NCI-H1105 treated with DMSO at 0.1 percent for 48 hours (cell line): ENCODE measurements at regions not wholly inside any gene's neighbourhood (a gene's known extent, or its start where the extent isn't known, plus 50 kb on each side); places are given as distances from the start of the nearest gene placed in this dataset.

Experiments
- DNase-seq: peaks from one replicate; lab custom pipeline; 2025; lab: John Stamatoyannopoulos, UW

GRCh38 chr4:81776794-81777193 lies 305.1 kb upstream of the RASGEF1B start:
- no peak for DNase-seq

GRCh38 chr4:81773557-81773956 lies 301.9 kb upstream of the RASGEF1B start:
- no peak for DNase-seq

DNA sequence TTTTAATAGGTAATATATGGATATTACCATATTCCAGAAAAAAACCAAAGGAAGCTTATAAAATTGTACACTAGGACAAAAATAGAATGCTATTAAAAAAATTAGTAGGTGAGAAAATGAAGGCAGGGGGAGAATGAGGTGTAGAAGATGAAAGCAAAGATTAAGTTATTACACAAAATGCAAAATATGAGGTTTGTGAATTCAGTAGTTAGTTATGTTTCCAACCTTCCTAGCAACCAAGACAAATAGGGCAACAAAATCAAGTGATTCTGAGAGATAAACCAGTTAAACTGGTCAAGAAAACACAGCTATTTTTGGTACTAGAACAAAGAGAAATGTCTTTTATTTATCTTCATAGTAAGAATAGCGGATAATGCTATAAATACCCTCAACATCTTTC lies 300.0 kb upstream of the RASGEF1B start:
- DNase-seq: no peak

GRCh38 chr4:81769244-81769643 lies 297.5 kb upstream of the RASGEF1B start:
- no peak for DNase-seq

DNA sequence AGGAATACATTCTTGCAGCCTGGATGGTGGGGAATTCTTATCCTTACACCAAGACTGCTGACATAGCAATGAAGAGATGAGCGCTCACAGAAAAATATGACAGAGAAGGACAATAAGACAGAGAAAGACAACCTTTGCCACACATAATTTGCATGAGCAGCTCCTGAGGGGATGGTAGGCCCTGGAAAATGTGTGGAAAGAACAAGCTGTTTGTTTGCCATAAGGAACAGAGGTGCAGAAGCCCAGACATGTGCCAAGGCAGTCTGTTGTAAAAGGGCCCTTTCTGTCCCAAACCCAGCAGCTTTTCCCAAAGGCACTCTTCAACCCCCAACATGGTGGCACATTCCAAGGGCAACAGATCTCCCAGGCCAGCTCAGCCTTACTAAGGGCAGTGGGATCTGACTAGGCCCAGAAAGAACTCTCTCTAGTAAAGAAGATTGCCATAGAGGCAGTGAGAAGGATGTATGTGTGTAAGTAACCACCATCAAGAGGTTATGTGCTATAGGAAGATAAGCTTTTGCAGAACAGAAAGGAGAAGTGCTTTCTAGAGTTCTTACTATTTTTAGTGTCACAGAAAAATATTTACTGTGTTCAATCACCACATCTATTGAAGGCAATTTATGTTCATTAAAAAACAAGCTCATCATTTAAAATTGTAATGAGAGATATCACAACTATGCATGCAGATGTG lies 287.0 kb upstream of the RASGEF1B start:
- DNase-seq: no peak

GRCh38 chr4:81757691-81758090 lies 286.0 kb upstream of the RASGEF1B start:
- peak; percentile 92 for DNase-seq

DNA sequence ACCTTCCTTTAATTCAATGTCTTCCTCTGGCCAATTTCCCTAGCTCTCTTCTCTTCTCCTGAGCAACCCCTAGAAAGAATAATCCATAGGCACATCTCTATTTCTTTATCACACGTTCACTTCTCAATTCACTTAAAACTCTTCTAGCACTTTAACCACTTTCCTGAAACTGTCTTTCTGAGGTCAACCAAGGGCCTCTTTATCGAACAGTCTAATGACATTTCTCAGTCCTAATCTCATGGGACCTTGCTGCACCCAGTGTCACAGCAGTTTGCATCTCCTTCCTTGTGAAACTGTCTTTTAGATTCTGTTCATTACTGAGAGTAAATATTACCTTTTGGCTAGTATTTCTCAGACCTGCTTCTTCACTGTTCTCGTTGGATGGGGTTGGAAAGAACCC lies 285.3 kb upstream of the RASGEF1B start:
- DNase-seq: no peak

GRCh38 chr4:81756042-81756441 lies 284.3 kb upstream of the RASGEF1B start:
- DNase-seq: no peak

DNA sequence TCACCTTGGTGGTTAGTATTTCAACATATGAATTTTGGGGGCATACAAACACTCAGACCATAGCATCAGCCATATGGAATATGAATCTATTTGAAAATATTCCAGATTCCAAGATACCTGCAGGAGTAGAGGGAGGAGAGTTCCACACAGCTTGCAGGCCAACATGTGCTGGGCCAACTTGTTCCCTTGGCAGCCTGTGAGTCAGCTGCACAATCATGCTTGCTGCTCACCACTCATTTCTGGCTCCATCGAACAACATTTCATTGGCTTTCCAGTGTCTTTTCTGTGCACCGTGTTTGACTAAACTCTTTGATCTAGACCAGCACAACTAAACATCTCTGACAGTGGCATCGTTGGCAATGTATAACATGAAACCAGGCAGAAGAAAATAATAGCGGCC lies 282.5 kb upstream of the RASGEF1B start:
- DNase-seq: no peak

DNA sequence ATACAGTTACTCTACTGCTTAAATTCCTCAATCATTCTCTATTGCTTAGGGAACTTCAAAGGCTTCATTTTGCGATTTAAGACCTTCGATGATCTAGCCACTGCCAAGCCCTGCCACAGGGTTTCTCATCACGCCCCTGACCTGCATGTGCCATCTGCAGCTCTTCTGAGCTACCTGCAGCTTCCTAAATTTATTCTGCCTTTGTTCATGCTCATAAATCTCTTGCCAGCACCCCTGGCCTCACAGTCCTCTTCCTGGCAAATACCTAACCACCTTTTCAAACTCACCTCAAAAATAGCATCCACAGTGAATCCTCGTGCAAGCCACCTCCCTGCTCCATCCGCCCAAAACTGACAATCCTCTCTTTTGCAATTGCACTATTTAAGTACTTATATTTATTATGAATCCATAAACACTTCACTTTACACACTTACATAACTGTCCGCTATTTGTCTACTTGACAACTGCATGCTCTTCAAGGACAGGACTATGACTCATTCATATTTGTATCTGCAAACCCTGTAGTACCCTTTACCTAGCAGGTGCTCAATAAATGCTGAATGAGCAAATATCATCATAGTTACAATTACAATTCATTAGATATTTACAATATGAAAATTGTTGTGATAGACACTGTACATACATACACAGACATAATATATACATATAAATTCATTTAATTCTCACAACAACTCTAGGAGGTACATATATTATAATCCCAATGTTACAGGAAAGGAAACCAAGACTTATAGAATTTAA lies 280.0 kb upstream of the RASGEF1B start:
- DNase-seq: no peak

- DNase-seq: no peak
Measured at GRCh38 chr4:81747242-81747930, 275.7 kb upstream of the RASGEF1B start.

DNA sequence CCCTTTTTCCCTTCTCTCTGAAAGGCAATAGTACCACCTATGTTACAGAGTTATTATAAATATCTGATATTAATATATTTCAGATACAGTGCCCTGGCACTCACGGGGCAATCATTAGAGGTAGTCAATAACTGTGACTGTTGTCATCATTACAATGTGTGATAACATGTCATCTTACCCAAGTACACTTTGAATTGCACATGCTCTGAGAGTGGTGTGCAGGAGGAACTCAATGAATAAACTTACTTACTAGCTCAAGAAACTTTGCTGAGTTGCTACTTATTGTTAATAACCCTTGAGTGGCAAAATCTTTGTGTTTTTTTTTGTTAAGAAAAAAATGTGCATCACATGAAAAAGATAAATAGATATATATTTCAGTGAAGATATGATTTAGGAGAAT lies 275.1 kb upstream of the RASGEF1B start:
- DNase-seq: no peak

- no peak for DNase-seq
Measured at GRCh38 chr4:81746071-81746470, 274.4 kb upstream of the RASGEF1B start.

- DNase-seq: no peak
Measured at GRCh38 chr4:81745050-81745449, 273.3 kb upstream of the RASGEF1B start.

- DNase-seq: no peak
Measured at GRCh38 chr4:81743731-81744435, 272.2 kb upstream of the RASGEF1B start.

DNA sequence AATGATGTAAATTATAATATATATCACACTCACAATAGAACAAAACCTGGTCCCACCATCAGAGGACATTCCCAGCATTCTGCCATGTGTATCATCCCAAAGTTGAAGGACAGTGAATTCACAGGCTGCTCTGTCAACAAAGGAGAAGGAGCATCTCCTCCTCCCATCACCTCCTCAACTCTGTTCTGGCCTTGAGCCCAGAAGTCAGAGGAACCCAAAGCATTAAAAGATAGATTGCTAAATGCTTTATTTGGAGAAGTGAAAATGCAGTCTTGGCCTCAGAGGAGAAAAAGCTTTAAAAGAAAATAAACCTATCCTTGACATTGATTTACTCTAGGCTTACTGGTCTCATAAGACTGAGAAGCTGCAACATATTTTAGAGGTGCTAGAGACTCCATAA lies 268.8 kb upstream of the RASGEF1B start:
- no peak for DNase-seq

GRCh38 chr4:81738891-81739290 lies 267.2 kb upstream of the RASGEF1B start:
- no peak for DNase-seq

DNA sequence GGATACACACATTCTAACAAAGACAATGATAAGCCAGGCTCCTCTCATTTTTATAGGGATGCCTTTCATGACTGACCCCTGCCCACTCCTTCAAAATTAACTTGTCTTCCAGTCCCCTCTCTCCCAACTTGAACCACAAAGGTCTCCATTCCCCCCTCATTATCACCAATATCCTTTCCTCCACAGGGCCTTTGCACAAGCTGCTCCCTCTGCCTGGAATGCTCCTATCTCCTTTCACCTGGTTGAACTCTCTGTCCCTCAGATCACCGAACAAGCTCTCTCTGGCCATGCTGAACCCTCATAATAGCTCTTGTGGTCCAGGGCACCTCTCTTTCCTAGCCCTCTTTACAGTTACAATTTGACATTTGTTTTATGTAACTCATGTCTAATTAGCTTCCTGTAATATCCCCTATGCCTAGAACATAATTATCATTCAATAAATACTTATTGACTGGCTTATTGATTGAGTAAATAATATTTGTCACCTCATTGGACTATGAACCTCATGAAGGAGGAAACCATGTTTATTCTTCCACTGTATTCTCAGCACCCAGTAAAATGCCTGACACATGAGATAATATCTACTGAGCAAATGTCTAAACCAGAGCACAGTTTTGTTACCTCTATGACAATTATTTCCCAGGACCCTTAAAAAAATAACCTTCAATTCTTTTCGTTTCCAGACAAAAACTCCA lies 266.3 kb upstream of the RASGEF1B start:
- no peak for DNase-seq

- DNase-seq: no peak
Measured at GRCh38 chr4:81736324-81736723, 264.6 kb upstream of the RASGEF1B start.

- DNase-seq: no peak
Measured at GRCh38 chr4:81732980-81733379, 261.3 kb upstream of the RASGEF1B start.

DNA sequence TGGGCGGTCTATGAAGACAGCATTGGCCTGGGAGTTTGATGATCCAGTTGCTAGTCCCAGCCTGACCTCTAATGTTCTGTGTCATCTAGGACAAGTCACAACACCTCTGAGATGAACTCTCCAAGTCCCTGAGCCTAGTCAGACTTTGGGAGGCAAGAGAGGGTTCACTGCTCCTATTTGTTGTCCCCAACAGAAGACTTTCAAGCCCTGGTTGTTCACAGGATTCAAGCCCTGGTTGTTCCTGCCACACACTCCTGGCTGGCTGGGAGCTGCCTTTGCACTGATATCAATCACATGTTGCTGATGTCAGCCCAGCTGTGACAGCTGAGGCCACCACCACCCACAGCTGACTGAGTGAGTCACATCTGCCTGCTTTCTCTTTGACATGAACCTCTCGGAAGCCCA lies 253.2 kb upstream of the RASGEF1B start:
- DNase-seq: no peak
